Stimulated activated CD4-positive, alpha-beta T cell treated with anti-CD3 and anti-CD28 coated beads, TNF-alpha, amount 100 ng/mL, for 48 hours (primary cell): ENCODE measurements at regions not wholly inside any gene's neighbourhood (a gene's known extent, or its start where the extent isn't known, plus 50 kb on each side); places are given as distances from the start of the nearest gene placed in this dataset.
"Not testable (repeated sequence)": the region's sequence is repeated elsewhere in the genome, so short reads cannot be mapped to it uniquely, and the experiment has no call there.

Experiments
- DNase-seq, 3 donors: peaks; one replicate each; pipeline ENCODE4 v3.0.0-alpha.2; 2020; ENCODE audit warnings: low read depth in 3 of 3

GRCh38 chr4:180225977-180226376 lies 2017.2 kb upstream of the TENM3 start:
- DNase-seq = no peak

- DNase-seq = no peak
Measured at GRCh38 chr4:180234730-180235129, 2008.5 kb upstream of the TENM3 start.

- DNase-seq = no peak
Measured at GRCh38 chr4:180240670-180241069, 2002.5 kb upstream of the TENM3 start.

GRCh38 chr4:180253419-180253818 lies 1989.8 kb upstream of the TENM3 start:
- DNase-seq = no peak

DNA sequence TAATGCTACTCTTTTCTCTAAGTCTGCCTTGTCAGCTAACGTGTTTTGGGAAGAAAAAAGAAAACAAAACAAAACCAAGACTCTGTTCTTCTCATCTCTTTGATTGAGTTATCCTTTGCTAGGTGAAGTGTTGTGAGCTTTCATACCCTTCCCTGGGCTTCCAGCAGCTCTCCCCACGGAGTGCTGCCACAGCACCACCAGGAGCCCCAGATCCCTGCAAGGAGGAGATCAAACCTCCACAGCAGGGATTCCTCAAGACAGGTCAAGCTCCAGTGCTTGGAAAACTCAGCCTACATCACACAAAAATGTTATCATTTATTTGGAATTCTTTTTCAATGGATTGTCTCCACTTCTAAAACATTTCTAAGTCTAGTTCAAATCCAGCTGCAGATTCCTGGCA lies 1981.9 kb upstream of the TENM3 start:
- no peak for DNase-seq

- no peak for DNase-seq
Measured at GRCh38 chr4:180280076-180280475, 1963.1 kb upstream of the TENM3 start.

GRCh38 chr4:180280726-180281297 lies 1962.4 kb upstream of the TENM3 start:
- DNase-seq = no peak

DNA sequence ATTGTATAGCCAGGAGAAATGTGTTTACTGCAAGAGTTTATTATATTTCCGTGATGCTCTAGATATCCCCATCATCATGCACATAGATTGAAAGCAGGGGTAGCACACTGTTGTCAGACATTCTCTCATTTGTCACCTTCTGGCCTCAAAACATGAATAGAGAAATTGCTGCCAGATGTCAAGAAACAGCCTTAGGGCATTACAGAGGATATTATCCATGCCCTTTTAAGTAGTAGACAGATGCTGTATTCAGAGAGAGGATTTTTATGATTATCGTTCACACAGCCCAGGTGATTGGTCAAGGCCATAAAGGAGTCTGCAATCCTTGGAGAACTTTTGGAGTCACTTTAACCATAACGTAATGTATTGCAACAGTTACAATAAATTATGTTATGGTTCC lies 1961.5 kb upstream of the TENM3 start:
- DNase-seq = no peak

DNA sequence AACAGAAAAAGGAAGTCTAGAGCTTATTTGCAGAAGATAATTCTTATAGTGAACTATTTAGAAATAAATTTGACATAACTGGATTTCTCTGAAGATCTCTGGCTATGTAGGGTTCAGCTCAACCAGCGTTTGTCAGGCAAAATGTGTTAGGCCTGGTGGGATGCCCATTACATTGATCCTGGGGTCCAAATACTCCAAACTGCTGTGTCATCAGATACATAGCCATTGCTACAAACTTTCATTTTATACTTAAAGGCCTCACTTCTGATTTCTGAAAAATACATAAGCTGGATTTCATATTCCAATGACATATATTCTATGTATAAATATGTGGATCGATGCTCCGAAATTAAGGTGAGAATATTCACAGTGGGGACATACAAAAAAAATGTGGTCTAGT lies 1958.9 kb upstream of the TENM3 start:
- DNase-seq = no peak

- DNase-seq = no peak
Measured at GRCh38 chr4:180285796-180286195, 1957.4 kb upstream of the TENM3 start.

GRCh38 chr4:180292339-180292738 lies 1950.9 kb upstream of the TENM3 start:
- no peak for DNase-seq

DNA sequence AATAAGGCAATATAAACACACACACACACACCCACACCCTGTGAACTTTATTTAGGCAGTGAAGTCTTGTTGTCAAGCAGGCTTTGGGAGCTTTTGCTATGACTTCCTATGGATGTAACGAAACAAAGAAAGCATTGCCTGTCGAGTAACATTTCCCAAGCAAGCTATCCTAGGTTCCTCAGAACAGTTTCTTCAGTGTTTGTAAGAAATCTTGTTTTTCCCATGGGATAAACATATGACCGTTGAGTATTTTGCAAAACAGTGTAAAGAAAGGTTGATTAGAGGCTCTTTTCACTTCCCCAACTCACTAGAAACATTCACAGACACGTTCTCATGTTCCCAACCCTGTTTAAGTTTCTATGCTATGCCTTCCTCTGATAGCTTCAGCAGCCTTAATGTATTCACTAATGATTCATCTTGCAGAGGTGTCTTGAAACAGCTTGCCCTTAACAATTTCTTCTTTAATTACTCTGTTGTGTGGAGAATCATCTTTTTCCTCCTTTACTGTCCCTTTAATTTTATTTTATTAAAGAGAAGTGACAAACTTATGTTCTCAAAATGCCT lies 1947.1 kb upstream of the TENM3 start:
- DNase-seq = no peak

DNA sequence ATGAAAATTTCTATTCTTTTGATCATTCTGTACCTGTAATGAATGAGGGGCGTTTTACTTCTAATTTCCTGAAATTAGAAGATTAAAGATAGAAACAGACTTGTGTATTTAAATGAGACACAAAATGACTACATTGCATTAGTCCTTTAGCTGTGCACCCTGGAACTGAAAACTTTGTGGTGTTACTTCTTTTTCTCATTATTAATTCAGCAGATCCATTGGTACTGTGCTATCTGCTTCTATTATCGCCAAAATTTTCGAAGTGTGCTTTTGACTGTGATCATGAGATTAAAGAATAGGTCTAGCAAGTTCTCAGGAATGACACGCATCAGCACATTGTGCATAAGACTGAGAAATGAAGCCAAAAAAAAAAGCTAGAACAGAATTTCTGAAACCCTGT lies 1938.9 kb upstream of the TENM3 start:
- DNase-seq = no peak

GRCh38 chr4:180310616-180311015 lies 1932.6 kb upstream of the TENM3 start:
- no peak for DNase-seq

DNA sequence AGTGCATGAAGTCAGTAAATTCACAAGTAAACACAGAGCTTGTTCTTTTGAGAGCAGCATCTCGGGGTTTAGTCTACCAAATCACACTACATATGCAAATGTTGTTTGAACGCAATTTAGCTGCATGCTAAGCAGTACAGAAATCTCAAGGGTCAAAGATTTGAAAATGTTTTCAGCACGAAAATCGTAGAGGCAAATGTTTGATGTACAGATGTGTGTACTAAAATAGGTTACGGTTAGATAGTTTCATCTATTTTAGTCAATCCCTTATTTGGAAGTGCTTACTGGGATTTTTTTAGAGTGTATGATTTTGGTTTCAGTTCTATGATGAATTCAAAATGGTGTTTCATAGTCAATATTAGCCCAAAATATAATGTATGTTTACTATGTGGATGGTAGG lies 1928.2 kb upstream of the TENM3 start:
- no peak for DNase-seq

- DNase-seq = no peak
Measured at GRCh38 chr4:180330521-180330920, 1912.7 kb upstream of the TENM3 start.

GRCh38 chr4:180333162-180333561 lies 1910.0 kb upstream of the TENM3 start:
- DNase-seq = no peak

- DNase-seq = no peak
Measured at GRCh38 chr4:180335566-180335965, 1907.6 kb upstream of the TENM3 start.

DNA sequence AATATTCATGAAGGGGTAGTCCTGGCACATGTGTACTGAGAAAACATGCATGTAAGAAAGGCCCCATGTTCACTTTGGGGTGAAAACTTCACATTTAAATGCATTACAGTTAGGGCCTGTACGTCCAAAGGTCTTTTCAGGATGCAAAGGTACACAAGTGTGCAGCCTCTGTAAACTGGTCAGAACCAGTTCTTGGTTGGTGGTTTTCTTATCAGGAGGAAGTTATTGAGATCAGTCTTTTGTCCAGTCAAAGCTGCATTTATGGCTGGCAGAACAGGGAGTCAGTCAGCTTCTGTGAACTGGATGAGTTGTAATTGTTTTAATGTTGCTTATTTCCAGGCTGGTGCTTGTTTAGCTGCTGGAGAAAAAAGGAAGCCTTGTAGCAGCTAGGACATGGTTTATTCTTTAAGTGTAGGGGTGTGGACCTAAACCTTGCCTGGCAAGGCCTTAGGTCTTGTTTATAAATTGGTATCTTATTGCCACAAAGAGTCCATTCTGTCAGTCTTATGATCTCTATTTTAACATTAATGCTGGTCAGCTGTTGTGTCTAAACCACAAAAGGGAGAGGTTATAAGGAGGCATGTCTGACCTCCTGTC lies 1906.6 kb upstream of the TENM3 start:
- no peak for DNase-seq

DNA sequence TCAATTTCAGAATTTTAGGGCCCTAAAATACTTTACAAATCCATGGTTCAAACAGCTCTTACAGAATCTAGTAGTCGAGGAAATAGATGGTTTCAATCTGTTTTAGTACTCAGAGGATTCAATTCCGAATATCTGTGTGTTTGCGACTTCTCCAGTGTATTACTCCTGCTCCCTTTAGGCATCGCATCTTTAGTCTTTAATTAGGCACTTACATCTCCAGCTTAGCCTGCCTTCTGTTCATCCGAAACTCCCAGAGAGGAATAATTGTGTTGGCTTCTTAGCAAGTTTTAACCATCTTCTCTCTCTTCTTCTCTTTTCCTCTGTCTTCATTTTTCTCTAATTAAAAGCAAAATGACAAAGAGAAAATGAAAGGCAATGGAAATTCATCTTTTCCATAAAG lies 1901.3 kb upstream of the TENM3 start:
- no peak for DNase-seq

GRCh38 chr4:180350901-180351300 lies 1892.3 kb upstream of the TENM3 start:
- no peak for DNase-seq

DNA sequence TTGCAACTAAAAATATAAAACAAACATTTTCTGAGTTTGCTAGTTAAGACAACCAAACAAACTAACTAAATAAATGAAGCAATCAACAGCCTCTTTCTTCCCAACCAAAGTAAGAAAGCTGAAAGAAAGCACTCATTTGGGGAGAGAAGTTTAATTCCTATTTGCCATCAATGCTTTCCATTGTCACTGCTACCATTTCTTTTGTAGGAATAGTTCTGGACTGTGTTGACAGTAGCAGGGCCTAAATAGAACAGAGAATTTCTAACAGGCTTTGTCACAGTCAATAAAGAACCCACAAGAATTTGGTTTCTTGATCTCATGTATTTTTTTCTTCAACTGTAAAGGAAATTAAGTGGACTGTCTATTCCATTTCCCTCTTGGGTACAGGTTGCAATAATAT lies 1886.4 kb upstream of the TENM3 start:
- no peak for DNase-seq

GRCh38 chr4:180360113-180360512 lies 1883.1 kb upstream of the TENM3 start:
- DNase-seq = not testable (repeated sequence)

- DNase-seq = no peak
Measured at GRCh38 chr4:180363815-180364214, 1879.4 kb upstream of the TENM3 start.
